Fibroblast of pulmonary artery (primary cell): ENCODE measurements at regions not wholly inside any gene's neighbourhood (a gene's known extent, or its start where the extent isn't known, plus 50 kb on each side); places are given as distances from the start of the nearest gene placed in this dataset.

ENCODE experiments used
- DNase-seq: peaks from one replicate; pipeline ENCODE4 v3.0.0-alpha.2; 2010; ENCODE audit warnings: low read depth
- H3K4me3 ChIP-seq: replicated peaks from 2 replicates; pipeline ENCODE4 v1.5.1; 2011; ENCODE audit warnings: low read depth, mild to moderate bottlenecking, control low read depth, low read length, moderate library complexity
- TF ChIP-seq, protein P1 (sequence below): IDR thresholded peaks from 2 replicates; pipeline ENCODE4 v1.5.1; 2011; ENCODE audit warnings: mild to moderate bottlenecking, control low read depth, low read length, inconsistent platforms; ENCODE audit errors: missing control alignments

DNA sequence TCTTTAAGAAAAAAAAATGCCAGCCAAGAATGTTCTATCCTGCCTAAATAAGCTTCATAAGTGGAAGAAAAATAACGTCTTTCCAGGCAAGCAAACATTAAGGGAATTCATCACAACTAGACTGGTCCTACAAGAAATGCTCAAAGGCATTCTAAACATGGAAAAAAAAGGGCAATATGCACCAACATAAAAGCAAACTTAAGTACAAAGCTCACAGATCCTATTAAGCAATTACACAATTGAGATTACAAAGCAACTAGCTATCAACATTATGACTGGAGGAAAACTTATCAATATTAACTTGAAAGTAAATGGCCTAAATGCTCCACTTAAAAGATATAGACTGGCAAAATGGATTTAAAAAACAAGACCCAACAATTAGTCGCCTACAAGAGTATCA is 240.6 kb upstream of the CTAGE1 start:
- no peak for DNase-seq
- H3K4me3 ChIP-seq, result no peak overlapping the region
- TF ChIP-seq, protein P1, sequence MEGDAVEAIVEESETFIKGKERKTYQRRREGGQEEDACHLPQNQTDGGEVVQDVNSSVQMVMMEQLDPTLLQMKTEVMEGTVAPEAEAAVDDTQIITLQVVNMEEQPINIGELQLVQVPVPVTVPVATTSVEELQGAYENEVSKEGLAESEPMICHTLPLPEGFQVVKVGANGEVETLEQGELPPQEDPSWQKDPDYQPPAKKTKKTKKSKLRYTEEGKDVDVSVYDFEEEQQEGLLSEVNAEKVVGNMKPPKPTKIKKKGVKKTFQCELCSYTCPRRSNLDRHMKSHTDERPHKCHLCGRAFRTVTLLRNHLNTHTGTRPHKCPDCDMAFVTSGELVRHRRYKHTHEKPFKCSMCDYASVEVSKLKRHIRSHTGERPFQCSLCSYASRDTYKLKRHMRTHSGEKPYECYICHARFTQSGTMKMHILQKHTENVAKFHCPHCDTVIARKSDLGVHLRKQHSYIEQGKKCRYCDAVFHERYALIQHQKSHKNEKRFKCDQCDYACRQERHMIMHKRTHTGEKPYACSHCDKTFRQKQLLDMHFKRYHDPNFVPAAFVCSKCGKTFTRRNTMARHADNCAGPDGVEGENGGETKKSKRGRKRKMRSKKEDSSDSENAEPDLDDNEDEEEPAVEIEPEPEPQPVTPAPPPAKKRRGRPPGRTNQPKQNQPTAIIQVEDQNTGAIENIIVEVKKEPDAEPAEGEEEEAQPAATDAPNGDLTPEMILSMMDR, result no peak

DNA sequence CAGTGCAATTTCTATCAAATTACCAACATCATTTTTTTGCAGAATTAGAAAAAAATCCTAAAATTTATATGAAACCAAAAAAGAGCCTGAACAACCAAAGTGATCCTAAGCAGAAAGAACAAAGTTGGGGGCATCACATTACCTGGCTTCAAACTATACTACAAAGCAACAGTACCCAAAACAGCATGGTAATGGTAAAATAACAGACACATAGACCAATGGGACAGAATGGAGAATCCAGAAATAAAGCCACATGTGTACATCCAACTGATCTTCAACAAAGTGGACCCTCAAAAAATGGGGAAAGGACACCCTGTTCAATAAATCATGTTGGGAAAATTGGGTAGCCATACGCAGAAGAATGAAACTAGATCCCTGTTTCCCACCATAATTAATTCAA is 245.7 kb upstream of the CTAGE1 start:
- no peak for DNase-seq
- H3K4me3 ChIP-seq, result no peak overlapping the region
- TF ChIP-seq, protein P1, result no peak

DNA sequence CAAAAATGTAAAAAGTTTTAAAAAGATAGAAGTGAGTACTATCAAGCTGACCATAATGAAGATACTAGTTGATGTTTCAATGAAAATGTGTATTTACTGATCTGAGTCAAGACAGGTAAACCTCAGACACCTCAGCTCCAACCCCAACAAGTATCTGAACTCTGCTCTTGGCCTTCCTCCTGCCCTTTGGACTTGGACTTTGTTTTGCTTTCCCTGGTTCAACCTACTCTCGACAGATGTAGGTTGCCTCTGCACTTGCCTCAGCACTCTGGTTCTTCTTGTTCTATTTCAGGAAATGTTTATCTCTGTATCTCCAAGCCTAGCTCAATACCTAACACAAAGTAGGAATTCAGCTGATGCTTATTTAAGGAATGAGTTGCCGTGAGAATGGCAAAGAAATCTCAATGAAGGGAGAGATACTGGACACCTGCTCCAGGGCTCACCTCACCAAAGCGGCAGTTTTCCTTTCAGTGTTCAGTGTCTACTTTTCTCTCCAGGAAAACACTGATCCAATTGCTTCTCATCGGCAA is 248.8 kb upstream of the CTAGE1 start:
- no peak for DNase-seq
- H3K4me3 ChIP-seq, result no peak overlapping the region
- TF ChIP-seq, protein P1, result no peak

DNA sequence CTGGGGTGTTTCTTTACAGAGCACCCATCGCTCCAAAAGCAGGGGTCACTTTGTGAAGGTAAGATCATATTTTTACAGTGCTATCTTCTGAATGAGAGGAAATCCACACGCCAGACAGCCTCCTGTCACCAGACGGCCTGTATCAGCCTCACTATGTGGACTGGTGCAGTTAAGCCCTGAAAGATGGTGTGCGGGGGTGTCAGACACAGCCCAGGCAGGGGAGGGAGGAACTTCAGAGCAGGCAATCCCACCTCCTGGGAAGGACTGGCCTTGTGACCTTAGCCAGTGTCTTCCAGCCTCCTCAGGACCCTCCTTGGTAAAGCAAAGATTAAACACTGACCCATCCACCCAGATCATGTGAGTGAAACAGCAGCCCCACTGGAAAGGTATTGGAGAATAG is 249.4 kb upstream of the CTAGE1 start:
- no peak overlapping the region for H3K4me3 ChIP-seq
- no peak for DNase-seq
- TF ChIP-seq, protein P1, result no peak

DNA sequence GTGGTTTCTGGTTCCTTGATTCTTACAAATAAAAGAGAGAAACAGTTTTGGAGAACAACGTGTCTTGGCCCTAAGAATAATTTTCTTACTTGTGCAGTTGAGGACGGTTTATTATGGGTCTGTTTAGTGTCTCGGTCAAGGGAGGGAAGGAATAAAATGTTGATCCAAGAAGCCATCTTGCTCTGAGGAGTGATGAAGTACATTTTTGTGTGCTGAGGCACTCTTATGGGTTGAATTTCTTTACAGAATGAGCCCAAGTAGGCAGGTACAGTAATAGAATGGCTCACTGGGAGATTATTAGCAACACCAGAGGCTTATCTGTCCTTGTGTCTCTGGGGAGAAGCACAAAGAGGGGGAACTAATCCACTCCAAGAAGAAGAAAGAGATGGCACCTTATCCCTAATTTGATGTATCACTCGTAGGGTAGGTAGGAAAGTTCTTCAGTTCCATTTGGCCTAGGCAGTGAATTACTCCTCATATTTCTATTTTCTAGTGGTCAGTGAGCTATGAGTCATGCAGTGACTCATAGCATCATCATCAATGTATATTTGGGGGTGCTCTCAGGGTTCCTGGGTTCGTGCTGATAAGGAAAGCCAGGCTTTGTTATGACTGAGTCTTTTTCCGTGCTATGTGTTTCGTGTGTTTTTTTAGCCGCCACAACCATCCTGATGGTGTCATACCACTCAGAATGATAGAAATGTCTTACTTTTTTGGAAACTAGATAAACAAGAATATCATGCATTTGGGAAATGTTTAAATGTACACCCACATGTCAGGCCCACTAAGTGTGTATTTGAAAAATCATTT is 250.1 kb upstream of the CTAGE1 start:
- H3K4me3 ChIP-seq, result no peak overlapping the region
- TF ChIP-seq, protein P1, result no peak
- DNase-seq, result peak; percentile 88

DNA sequence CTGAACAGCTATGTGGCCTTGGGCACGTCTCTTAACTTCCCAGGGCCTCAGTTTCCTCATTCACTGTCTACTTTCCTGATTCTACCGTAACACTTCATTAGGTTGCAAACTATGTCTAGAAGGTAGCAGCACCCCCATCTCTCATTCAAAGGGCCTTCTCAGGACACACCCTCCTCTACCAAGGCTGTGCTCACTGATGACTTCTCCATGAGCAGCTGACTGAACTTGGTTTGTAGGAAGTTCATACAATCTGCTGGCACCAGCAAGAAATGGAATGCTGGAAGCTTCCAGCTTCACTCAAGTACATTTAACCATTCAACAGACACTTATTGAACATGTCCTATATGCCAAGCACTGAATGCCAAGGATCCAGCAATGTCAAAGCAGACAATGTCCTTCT is 250.8 kb upstream of the CTAGE1 start:
- no peak overlapping the region for H3K4me3 ChIP-seq
- DNase-seq, result peak; percentile 25
- TF ChIP-seq, protein P1, result no peak

DNA sequence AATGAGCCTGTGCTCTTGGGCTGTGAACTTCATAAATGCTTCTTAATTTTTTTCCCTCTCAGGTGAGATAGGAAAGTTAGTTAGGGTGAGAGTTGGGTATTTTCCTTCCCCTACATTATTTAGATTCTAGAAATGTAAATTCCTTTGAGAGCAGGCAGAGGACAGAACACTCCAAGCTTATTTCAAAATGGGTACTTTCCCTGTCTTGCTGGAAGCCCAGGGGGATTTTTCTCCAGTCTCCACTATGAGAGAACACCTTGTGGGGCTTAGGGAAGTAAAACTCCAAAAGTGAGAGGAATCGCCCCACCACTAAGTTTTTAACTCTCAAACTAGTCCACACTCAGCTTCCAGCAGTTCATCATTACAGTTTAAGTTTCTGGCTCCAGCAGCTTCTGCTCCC is 253.2 kb upstream of the CTAGE1 start:
- TF ChIP-seq, protein P1, result no peak
- peak; percentile 24 for DNase-seq
- H3K4me3 ChIP-seq, result no peak overlapping the region
